KG1 (cell line): ENCODE measurements at regions not wholly inside any gene's neighbourhood (a gene's known extent, or its start where the extent isn't known, plus 50 kb on each side); places are given as distances from the start of the nearest gene placed in this dataset.

Experiments
- DNase-seq: peaks from one replicate; lab custom pipeline; 2025; lab: John Stamatoyannopoulos, UW

GRCh38 chr17:77501751-77502625, 361.2 kb downstream of the SEC14L1 start:
- DNase-seq: no peak

- no peak for DNase-seq
Measured at GRCh38 chr17:77502626-77503292, 362.0 kb downstream of the SEC14L1 start.

GRCh38 chr17:77503293-77503655, 362.5 kb downstream of the SEC14L1 start:
- DNase-seq: no peak

- no peak for DNase-seq
Measured at GRCh38 chr17:77503916-77504651, 363.3 kb downstream of the SEC14L1 start.

GRCh38 chr17:77504652-77505155, 363.9 kb downstream of the SEC14L1 start:
- DNase-seq: no peak

GRCh38 chr17:77505181-77505639, 364.4 kb downstream of the SEC14L1 start:
- no peak for DNase-seq

GRCh38 chr17:77506371-77506991, 365.7 kb downstream of the SEC14L1 start:
- no peak for DNase-seq

- no peak for DNase-seq
Measured at GRCh38 chr17:77507111-77507885, 366.5 kb downstream of the SEC14L1 start.

- no peak for DNase-seq
Measured at GRCh38 chr17:77508047-77508715, 367.4 kb downstream of the SEC14L1 start.

- DNase-seq: no peak
Measured at GRCh38 chr17:77509089-77509488, 368.3 kb downstream of the SEC14L1 start.

GRCh38 chr17:77509599-77509998, 368.8 kb downstream of the SEC14L1 start:
- DNase-seq: no peak

- no peak for DNase-seq
Measured at GRCh38 chr17:77510133-77510796, 369.5 kb downstream of the SEC14L1 start.

GRCh38 chr17:77511514-77512061, 370.8 kb downstream of the SEC14L1 start:
- no peak for DNase-seq

- DNase-seq: no peak
Measured at GRCh38 chr17:77512062-77512946, 371.5 kb downstream of the SEC14L1 start.

- no peak for DNase-seq
Measured at GRCh38 chr17:77513045-77513444, 372.3 kb downstream of the SEC14L1 start.

- no peak for DNase-seq
Measured at GRCh38 chr17:77515227-77515626, 374.5 kb downstream of the SEC14L1 start.

- no peak for DNase-seq
Measured at GRCh38 chr17:77516902-77517301, 376.1 kb downstream of the SEC14L1 start.

GRCh38 chr17:77521076-77521475, 380.3 kb downstream of the SEC14L1 start:
- DNase-seq: no peak

- no peak for DNase-seq
Measured at GRCh38 chr17:77523540-77523939, 382.8 kb downstream of the SEC14L1 start.
